ENCODE measurements at regions not wholly inside any gene's neighbourhood (a gene's known extent, or its start where the extent isn't known, plus 50 kb on each side); places are given as distances from the start of the nearest gene placed in this dataset.
"Not testable (repeated sequence)": the region's sequence is repeated elsewhere in the genome, so short reads cannot be mapped to it uniquely, and the experiment has no call there.

DNA sequence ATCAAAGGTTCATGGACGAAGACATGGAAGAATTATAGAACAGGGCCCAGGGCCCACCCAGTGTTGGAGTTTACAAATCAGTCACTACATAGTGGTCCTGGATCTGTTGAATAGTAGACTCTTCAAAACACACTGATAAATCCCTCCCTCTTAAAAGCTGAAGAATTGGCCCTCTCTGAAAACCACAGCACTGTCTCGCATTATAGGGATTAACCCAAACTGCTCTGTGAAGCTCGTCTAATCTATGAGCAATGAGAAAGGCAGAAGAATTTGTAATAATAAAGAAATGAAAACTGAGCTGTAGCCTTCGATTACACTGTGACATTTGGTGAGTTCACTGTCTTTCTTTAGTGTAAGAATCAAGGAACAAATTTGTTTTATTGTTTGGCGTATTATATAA is 92.5 kb upstream of the ZFP42 start:
- Histone ChIP-seq H3K36me3 (no peaks in the 10 kb centered on the region), H3K4me1 (no peaks in the 10 kb centered on the region), H3K4me3 (no peak overlapping the region), H3K9me3 (no peaks in the 10 kb centered on the region), H3K27ac (no peak overlapping the region), H3K27me3 (no peaks in the 10 kb centered on the region)
- TF ChIP-seq, protein P1, sequence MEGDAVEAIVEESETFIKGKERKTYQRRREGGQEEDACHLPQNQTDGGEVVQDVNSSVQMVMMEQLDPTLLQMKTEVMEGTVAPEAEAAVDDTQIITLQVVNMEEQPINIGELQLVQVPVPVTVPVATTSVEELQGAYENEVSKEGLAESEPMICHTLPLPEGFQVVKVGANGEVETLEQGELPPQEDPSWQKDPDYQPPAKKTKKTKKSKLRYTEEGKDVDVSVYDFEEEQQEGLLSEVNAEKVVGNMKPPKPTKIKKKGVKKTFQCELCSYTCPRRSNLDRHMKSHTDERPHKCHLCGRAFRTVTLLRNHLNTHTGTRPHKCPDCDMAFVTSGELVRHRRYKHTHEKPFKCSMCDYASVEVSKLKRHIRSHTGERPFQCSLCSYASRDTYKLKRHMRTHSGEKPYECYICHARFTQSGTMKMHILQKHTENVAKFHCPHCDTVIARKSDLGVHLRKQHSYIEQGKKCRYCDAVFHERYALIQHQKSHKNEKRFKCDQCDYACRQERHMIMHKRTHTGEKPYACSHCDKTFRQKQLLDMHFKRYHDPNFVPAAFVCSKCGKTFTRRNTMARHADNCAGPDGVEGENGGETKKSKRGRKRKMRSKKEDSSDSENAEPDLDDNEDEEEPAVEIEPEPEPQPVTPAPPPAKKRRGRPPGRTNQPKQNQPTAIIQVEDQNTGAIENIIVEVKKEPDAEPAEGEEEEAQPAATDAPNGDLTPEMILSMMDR (IDR thresholded peaks at IDR 0.05) = no peak
- 46% methylated on average over 5 of the region's 5 CpGs for WGBS (ENCODE audit: insufficient coverage, low coverage, low lambda C conversion rate, missing lambda C conversion rate)
- DNase-seq (no peak), ATAC-seq (no peak)
- intact Hi-C loops (cut with DNase I) = no loop called here

DNA sequence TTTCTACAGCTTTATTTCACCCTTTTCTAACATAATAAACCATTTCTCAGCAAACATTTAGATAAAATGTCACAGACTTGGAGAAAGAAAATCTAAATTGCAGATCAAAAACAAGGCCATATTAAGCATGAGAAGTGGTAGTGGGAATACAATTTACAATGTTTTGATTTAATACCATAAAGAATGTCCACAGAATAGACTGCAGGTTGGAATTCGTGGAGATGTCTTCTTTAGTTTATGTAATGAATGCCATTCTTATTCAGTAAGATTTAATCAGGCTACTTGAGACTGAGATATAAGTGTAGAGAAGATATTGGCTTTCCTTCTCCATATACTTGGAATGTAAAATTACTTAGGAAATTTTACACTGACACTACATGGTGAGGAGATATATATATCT is 91.9 kb upstream of the ZFP42 start:
- H3K27ac ChIP-seq = no peak overlapping the region
- WGBS (ENCODE audit: insufficient coverage, low coverage, low lambda C conversion rate, missing lambda C conversion rate) = 20% methylated on average over 1 of the region's 1 CpG
- no peaks in the 10 kb centered on the region for H3K36me3 ChIP-seq
- no peaks in the 10 kb centered on the region for H3K9me3 ChIP-seq
- no peak overlapping the region for H3K4me3 ChIP-seq
- no peak for ATAC-seq
- no peaks in the 10 kb centered on the region for H3K4me1 ChIP-seq
- DNase-seq = no peak
- intact Hi-C loops (cut with DNase I) = no loop called here
- H3K27me3 ChIP-seq = no peaks in the 10 kb centered on the region
- TF ChIP-seq, protein P1 (IDR thresholded peaks at IDR 0.05) = no peak
- no peak for TF ChIP-seq POLR2A (IDR thresholded peaks at IDR 0.05)

DNA sequence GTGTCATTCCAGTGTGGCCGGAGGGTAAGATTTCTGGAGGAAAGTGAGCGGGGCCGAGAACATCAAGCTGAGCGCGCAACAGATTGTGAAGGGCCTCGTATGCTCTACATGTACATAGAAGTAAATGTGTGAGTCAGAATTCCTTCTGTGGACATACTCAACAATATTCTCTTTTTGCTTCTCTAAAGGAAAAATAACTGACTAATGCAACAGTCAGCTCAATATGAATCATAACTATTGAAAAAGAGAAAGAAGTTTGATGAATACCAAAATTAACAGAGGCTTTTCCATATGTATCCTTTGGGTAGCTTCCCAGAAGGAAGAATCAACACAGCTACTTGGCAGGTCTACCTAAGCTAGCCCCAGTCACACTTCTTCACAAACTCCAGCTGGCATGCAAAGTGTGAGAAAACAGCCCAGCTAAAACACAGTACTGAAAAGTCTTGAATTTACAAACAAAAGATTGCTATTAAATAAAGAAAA is 87.5 kb upstream of the ZFP42 start:
- Histone ChIP-seq H3K4me1 (no peaks in the 10 kb centered on the region), H3K27me3 (no peaks in the 10 kb centered on the region), H3K27ac (no peak overlapping the region), H3K36me3 (no peaks in the 10 kb centered on the region), H3K9me3 (no peaks in the 10 kb centered on the region), H3K4me3 (no peak overlapping the region)
- intact Hi-C loops (cut with DNase I) = no loop called here
- ATAC-seq = no peak
- TF ChIP-seq POLR2A (IDR thresholded peaks at IDR 0.05) = no peak
- TF ChIP-seq, protein P1 (IDR thresholded peaks at IDR 0.05) = no peak
- 63% methylated on average over 6 of the region's 6 CpGs for WGBS (ENCODE audit: insufficient coverage, low coverage, low lambda C conversion rate, missing lambda C conversion rate)
- no peak for DNase-seq

DNA sequence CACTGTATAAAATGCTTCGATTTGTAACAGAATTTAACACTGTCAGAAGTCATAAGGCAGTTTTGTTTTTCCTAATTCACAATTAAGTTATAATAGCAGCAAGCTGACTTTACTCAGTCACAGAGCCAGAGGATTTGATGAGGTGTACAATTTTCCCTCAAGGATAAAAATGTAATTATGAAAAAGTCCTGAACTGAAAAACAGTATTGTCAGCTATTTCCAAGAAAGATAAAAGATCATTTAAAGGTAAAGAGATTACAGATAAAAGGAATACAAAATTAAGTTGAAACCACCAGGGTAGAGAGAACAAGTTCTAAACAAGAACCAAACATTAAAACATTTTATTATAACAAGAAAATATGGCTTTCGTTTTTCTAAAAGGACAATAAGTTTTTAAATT is 86.8 kb upstream of the ZFP42 start:
- Histone ChIP-seq H3K4me3 (no peak overlapping the region), H3K27me3 (no peaks in the 10 kb centered on the region), H3K36me3 (no peaks in the 10 kb centered on the region), H3K9me3 (no peaks in the 10 kb centered on the region), H3K27ac (no peak overlapping the region), H3K4me1 (no peaks in the 10 kb centered on the region)
- no peak for TF ChIP-seq POLR2A (IDR thresholded peaks at IDR 0.05)
- TF ChIP-seq, protein P1 (IDR thresholded peaks at IDR 0.05) = no peak
- no peak for DNase-seq
- no peak for ATAC-seq
- intact Hi-C loops (cut with DNase I) = no loop called here
- 22% methylated on average over 2 of the region's 2 CpGs for WGBS (ENCODE audit: insufficient coverage, low coverage, low lambda C conversion rate, missing lambda C conversion rate)

DNA sequence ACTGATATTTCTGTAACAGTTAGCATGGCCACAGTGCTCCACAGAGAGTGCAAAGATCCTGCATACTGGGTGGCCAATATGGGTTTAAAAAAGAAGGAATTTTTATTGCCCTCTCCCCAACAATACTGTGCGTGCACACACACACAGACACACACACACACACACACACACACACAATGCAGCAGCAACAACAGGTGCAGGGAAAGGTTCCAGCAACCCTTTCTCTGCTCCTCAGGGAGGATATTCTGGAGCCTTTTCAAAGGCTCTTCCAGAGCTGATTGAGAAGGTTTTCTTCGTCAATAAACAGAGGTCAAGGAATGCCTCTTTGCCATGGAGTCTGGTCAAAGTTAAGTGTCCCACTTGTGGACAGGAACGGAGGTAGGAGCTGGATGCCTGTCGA is 84.8 kb upstream of the ZFP42 start:
- TF ChIP-seq, protein P1 (IDR thresholded peaks at IDR 0.05) = no peak
- TF ChIP-seq POLR2A (IDR thresholded peaks at IDR 0.05) = no peak
- H3K9me3 ChIP-seq = no peaks in the 10 kb centered on the region
- H3K27me3 ChIP-seq = no peaks in the 10 kb centered on the region
- 48% methylated on average over 4 of the region's 4 CpGs for WGBS (ENCODE audit: insufficient coverage, low coverage, low lambda C conversion rate, missing lambda C conversion rate)
- ATAC-seq (no peak), DNase-seq (no peak)
- no peaks in the 10 kb centered on the region for H3K36me3 ChIP-seq
- H3K27ac ChIP-seq = no peak overlapping the region
- intact Hi-C loops (cut with DNase I) = no loop called here
- H3K4me3 ChIP-seq = no peak overlapping the region
- no peaks in the 10 kb centered on the region for H3K4me1 ChIP-seq

DNA sequence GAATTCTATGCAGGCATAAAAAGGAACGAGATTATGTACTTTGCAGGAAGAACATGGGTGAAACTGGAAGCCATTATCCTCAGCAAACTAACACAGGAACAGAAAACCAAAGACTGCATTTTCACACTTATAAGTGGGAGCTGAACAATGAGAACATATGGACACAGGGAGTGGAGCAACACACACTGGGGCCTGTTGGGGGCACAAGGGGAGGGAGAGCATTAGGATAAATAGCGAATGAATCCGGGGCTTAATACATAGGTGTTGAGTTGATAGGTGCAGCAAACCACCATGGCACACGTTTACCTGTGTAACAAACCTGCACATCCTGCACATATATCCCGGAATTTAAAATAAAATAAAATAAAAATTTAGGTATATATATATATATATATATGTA is 80.2 kb upstream of the ZFP42 start:
- intact Hi-C loops (cut with DNase I); H3K27ac ChIP-seq; H3K9me3 ChIP-seq; H3K4me1 ChIP-seq; H3K27me3 ChIP-seq; H3K4me3 ChIP-seq; DNase-seq; H3K36me3 ChIP-seq; ATAC-seq: not testable (repeated sequence)
- 49% methylated on average over 3 of the region's 5 CpGs for WGBS (ENCODE audit: insufficient coverage, low coverage, low lambda C conversion rate, missing lambda C conversion rate)
